ENCODE measurements at regions not wholly inside any gene's neighbourhood (a gene's known extent, or its start where the extent isn't known, plus 50 kb on each side); places are given as distances from the start of the nearest gene placed in this dataset.
A peak's percentile ranks its signal among the peaks of the same experiment; 100 is the strongest.
"Not testable (repeated sequence)": the region's sequence is repeated elsewhere in the genome, so short reads cannot be mapped to it uniquely, and the experiment has no call there.

DNA sequence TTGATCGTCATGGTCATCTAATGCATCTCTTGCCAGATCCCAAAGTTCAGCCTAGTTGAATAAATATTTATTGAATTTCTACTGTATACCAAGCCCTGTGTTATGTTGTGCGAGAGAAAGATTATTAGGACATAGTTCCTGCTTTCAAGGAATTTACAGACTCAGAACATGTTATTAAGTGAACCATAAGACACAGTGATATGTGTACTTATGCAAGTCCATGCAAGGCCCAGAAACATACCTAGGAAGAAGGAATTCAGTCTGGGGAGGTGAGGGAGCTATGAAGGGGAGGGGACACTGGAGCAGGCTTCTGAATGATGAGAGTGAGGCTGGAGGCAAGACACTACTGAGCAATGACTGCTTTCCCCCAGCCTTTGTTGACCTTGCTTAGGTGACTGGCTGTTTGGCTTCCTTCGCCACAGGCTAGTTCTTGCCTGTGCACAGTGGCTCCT, 81.4 kb downstream of the ACAA2 start:
- peak overlapping the region; percentile 94 for H3K27ac ChIP-seq
- DNase-seq (ENCODE audit: low read depth, low spot score): peak; percentile 98

DNA sequence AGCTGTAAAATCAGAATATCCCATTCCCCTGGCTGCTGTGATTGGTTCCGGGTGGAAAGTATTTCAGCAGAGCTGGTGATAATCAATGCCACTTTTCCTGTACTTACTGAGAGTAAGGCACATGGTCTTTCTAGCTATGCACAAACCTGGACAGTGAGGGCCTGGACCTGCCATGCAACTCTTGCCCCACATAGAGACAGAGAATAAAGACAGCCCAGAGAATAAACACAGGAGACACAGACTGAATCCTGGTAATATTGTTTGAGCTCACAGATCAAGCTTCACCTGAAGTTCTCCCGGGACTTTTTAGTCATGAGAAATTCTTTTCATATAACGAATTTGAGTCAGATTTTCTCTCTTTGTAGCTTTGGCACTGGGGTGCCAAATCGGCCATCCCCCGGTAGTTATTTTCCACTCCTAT, 81.9 kb downstream of the ACAA2 start:
- peak overlapping the region; percentile 94 for H3K27ac ChIP-seq
- DNase-seq (ENCODE audit: low read depth, low spot score): peak; percentile 44

DNA sequence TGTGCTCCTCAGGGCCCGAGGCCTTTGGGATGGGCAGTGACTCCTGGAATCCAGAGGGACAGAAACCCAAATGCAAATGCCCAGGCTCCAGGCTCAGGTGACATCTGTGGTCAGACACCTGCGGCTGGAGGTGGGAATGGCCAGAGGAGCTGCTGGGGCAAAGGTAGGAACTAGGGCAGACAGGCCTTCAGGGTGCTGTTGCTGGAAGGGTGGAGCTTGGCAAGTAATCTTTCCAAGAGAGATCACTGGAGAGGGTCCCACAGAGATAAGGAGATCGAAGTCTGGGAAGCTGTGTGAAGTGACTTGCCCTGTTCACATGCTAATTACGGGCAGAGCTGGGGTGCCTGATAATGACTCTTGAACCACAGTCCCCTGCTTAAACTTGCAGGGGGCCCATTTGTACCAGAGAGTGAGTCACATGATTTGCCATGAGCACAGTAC, 82.4 kb downstream of the ACAA2 start:
- peak overlapping the region; percentile 94 for H3K27ac ChIP-seq
- no peak for DNase-seq (ENCODE audit: low read depth, low spot score)

DNA sequence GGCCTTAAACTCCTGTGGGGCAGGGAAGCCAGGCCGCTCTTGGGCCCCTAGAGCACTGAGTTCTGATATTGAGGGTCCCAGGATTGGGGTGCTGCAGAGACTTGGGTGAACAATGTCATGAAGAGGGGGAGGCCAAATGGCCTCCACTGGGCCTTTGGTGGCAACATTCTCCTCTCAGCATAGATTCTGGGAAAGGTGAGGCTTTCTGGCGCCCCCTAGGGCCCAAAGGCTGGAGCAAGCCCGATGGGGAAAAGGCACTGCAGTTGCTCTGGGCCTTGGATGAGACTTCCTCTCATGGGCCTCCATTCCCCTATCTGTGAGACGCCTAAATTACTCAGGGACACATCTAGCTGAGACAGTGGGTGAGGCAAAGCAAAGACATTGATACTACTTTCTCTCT, 84.8 kb downstream of the ACAA2 start:
- no peak for DNase-seq (ENCODE audit: low read depth, low spot score)
- peak overlapping the region; percentile 94 for H3K27ac ChIP-seq

DNA sequence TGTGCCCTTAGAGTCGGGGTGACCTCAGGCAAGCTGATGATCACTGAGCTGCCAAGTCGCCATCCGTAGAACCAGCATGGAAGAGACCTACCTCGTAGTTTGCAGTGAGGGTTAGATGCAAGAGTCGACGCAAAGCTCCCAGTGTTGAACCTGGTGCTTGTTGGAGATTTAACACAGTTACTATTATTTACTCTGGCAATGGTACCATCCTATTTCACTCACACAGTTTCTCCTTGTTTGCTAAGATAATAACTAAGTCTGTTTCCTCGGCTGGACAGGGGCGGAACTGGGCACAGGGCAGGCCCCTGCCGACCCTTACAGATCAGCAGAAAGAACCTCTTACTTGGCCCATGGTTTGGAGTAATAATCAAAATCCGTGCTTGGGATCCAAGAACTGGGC, 85.5 kb downstream of the ACAA2 start:
- no peak overlapping the region for H3K27ac ChIP-seq
- DNase-seq (ENCODE audit: low read depth, low spot score): no peak

DNA sequence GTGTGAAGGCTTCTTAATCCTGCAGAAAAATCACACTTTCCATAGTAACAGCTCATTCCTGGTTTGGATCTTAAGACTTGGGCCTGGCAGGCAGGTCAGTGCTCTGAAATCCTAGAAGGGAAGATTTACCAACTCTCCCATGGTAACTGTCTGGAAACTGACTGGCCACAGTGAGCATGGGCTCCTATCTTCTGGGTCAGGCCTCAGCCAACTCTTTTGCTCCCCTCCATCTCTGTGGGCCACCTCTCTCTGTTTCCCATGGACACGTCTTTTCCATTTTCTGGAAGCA, 86.7 kb downstream of the ACAA2 start:
- no peak for DNase-seq (ENCODE audit: low read depth, low spot score)
- peak overlapping the region; percentile 57 for H3K27ac ChIP-seq

DNA sequence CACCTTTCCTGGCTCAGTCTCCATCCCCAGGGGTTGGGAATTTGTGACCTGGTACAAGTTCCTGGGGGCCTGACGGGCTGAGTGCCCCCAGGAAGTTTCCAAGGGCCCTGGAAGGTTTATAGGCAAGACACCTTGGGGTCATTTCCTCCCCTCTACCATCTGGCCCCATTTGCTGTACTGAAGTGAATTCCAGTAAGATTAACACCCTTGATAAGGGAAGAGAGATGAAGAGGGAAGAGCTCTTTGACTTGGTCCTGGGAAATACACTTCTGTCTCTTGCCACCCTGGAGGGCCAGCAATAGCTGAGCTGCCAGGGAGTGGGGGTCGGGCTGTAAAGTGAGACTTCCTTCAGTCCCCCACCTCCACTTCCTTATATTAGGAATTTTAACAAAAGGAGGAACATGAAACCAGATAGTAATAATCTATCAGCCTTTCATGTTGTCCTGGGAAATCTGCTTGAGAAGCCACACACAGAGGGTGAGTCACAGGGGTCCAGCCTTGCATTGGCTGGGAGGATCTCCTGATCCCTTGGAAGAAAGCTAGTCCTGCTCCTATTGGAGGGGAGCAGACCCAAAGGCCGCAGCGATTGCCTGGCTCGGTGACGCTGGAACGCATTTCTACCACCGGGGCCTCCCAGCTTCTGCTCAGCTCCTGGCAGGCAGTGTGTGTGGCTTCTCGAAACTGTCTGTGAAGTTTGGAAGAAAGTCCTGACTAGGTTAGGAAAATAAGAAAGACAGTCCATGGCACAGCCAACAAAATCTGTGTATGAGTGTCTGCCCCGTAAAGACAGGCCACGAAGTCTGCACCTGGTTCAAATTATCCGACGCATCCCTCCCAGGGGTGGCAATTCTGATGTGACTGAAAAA, 87.3 kb downstream of the ACAA2 start:
- no peak for DNase-seq (ENCODE audit: low read depth, low spot score)
- peak overlapping the region; percentile 57 for H3K27ac ChIP-seq

DNA sequence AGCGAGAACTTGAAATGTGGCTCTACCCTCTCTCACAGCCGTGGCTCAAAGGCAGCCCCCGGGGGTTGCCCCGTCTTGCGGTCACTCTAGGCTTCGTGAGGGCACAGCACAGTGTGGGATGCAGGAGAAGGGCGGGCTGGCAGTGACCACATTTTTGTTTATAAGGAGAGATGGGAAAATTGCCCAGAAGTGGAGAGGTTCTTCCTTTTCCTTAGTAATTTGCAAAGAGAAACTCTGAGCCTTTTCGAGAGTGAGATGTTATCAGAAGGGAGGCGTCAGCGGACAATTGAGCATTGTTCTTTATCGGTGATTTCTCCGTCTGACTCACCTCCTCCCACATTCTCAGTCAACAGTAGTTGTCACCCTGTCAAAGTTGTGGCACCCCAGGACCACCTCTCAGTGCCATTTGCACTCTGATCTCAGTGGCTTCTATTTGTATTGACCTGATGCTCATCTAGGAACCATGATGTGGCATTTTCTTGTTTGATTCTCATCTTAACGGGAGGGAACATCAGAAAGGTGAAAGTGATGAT, 89.6 kb downstream of the ACAA2 start:
- DNase-seq (ENCODE audit: low read depth, low spot score): peak; percentile 82

DNA sequence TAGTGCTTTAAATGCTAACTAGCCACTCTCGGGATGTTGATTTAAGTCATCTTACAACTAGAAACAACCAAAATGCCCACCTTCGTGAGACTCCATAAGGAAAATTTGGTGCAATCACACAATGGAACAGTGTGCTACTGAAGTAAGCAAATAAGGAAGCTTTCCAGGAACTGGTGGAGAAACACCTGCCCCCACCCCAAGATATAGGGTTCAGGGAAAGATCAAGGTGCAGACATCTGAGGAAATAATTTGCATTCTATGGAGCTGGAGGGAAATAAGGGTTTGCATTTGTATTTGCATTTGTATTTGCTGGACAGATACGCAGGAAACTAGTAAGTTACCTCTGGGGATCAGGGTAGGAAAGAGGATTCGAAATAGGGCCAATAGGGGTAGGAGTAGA, 90.9 kb downstream of the ACAA2 start:
- no peak overlapping the region for H3K27ac ChIP-seq
- DNase-seq (ENCODE audit: low read depth, low spot score): no peak

More for the DNA sequence above, 89.6 kb downstream of the ACAA2 start:
- peak overlapping the region; percentile 28 for H3K27ac ChIP-seq

DNA sequence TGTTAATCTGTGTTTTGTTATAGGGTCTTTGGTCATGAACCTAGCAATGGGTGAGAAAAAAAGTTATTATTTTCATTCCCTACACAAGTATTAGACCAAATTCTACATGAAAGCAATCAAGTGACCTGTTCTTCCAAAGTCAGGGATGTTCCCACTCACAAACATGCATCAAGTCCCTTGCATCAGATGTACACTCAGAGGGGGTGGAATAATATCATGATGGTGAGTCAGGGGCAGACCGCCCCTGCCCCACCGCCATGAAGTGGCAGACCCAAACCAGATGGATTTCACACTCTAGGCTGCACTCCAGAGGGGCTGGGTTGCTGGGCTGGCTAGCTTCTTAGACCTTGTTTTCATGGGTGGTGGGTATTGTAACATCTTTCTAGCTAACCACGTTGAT, 91.4 kb downstream of the ACAA2 start:
- DNase-seq (ENCODE audit: low read depth, low spot score): no peak
- no peak overlapping the region for H3K27ac ChIP-seq

DNA sequence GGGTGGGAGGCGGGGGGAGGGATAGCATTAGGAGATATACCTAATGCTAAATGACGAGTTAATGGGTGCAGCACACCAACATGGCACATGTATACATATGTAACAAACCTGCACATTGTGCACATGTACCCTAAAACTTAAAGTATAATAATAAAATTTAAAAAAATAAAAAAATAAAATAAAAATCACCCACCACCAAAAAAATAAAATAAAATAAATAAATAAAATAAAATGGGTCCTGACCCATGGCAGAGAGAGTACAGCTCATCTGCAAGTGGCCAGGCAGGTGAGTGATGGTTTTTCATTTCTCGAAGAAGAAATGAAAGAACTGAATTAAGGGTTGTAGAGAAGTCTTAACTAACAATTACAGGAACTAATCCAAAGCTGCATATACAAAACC, 92.4 kb downstream of the ACAA2 start:
- not testable (repeated sequence) for DNase-seq (ENCODE audit: low read depth, low spot score); H3K27ac ChIP-seq

DNA sequence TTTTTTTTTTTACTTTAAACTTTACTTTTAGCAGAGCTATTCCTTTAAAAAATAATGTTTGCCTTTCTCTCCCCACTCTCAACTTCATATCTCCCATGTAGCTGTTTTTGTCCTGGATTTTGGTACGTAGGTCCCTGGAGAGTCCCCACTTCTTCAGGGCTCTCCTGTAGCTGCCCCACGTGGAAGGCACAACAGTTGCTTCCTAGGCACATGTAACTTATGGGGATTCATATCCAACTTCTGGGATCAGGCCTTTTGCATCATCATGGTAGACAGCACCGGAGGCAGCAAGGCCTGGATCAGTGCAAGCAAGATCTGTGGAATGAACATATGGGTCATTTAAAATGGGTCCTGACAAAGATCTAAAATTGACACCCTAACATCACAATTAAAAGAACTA, 95.7 kb downstream of the ACAA2 start:
- DNase-seq (ENCODE audit: low read depth, low spot score): no peak
- no peak overlapping the region for H3K27ac ChIP-seq

DNA sequence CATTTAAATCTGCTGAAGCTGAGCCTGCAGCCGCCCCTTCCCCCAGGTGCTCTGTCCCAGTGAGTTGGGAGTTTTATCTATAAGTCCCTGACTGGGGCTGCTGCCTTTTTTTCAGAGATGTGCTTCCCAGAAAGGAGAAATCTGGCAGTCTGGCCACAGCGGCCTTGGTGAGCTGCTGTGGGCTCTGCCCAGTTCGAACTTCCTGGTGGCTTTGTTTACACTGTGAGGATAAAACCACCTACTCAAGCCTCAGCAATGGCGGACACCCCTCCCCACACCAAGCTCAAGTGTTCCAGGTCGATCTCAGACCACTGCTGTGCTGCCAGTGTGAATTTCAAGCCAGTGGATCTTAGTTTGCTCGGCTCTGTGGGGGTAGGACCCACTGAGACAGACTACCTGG, 97.3 kb downstream of the ACAA2 start:
- no peak overlapping the region for H3K27ac ChIP-seq
- DNase-seq (ENCODE audit: low read depth, low spot score): no peak

DNA sequence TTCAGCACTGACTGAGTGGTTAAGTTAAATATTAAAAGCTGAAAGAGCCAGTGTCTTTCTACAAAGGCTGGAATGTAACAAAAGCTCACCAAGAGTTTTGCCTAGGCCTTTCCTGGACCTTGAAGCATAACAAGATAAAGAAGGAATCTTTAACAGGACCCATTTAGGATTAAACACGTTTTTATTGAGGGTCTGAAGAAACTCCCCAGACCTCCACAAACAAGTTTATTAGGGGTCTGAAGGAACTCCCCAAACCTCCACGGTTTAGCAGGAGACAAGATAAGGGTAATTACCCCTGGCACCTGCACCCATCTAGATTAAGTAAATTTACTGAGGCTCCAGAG, 104.0 kb downstream of the ACAA2 start:
- DNase-seq (ENCODE audit: low read depth, low spot score): no peak
- H3K27ac ChIP-seq: no peak overlapping the region

DNA sequence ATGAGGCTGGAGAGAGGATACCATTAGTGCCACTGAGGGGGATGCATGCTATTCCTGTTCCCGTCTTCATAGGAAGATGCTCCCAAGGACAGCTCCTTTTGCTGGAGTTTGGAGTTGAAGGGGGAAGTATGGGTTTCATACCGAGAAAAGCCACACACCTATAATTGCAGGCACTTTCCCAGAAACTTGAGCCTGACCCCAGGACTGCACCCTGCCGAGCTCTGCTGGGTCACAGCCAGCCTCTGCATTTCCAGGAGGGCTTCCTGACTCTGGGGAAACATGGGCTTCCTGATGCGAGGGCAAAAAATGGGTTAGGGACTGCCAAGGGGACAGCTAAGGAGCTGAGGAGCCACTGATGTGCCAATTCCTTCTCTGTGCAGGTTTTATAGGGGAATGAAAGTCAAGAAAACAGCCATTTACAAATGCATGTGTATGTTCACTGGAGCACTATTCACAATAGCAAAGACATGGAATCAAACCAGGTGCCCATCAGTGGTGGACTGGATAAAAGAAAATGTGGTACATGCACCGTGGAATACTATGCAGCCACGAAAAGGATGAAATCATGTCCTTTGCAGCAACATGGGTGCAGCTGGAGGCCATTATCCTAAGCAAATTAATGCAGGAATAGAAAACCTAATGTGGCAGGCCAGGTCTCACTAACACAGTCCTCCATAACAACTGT, 104.5 kb downstream of the ACAA2 start:
- H3K27ac ChIP-seq: no peak overlapping the region
- DNase-seq (ENCODE audit: low read depth, low spot score): no peak

DNA sequence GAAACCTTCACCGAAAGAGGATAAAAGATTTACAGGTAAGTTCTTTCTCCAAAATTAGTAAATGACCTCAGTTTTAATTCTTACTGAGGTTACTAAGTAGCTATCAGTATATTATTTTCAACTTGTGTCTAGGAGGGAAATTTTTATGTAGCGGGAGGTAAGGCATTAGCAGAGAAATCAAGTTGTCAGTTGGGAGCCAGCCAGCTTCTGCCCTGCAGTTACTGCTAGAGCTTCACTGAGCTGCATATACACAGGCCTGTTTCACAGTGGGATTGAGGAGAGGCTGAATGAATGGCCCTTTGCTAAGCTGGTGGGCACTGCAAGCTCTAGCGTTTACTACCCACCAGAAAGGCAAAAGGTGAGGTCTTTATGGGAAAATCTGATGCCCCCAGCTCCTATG, 105.7 kb downstream of the ACAA2 start:
- H3K27ac ChIP-seq: no peak overlapping the region
- DNase-seq (ENCODE audit: low read depth, low spot score): no peak

DNA sequence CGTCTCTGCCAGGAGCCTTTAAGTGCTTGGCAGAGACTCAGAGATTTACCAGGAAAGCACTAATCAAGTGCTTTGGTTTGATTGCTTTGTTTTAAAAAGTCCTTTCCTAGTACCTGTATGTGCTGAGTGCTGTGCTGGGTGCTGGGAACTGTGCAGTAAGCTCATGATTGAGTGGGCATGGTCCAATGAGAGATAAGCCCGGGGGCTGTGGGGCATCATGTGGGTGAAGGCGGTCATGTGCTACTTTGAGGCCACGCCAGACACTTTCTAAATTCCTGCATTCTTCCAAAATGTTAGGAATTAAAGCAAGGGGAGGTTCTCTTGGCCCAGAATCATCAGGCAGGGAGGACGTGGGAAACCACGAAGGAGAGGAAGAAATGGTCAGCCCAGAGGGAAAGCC, 109.0 kb downstream of the ACAA2 start:
- no peak for DNase-seq (ENCODE audit: low read depth, low spot score)
- no peak overlapping the region for H3K27ac ChIP-seq

DNA sequence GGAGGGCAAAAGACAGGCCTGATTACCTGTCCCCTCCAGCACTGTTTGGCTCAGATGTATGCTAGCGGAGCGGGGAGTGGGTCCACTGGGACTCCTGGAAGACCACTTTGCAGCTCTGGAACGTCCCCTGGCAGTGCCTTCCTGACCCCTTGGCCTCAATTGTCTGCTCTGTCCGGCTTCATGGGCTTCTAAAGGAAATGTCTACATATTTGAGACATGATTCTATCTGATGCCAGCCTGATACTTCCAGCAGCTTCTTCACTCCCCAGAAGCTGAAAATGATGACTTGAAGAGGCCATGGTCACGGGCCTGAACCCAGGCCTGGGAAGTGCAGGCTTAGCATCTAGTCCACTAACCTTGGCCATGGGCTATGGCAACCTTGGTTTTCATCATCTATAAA, 112.1 kb downstream of the ACAA2 start:
- H3K27ac ChIP-seq: no peak overlapping the region
- no peak for DNase-seq (ENCODE audit: low read depth, low spot score)

DNA sequence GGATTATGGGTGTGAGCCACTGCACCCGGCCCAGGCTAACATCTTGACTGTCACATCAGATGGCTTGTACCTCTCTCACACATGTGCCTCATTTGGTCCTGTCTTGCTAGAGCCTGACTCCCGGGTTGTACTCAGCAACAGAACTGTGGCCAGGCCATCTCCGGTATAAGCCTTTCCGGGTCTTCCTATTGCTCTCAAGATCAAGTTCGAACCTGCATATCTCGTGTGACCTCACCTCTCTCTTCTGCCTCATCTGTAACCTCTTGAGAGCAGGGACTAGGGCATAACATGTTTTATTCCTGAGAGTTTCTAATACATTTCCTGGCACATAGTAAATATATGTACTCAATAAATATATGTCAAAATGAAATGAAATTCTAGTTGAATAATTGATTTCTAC, 114.0 kb downstream of the ACAA2 start:
- DNase-seq (ENCODE audit: low read depth, low spot score): peak; percentile 5
- peak overlapping the region; percentile 18 for H3K27ac ChIP-seq

DNA sequence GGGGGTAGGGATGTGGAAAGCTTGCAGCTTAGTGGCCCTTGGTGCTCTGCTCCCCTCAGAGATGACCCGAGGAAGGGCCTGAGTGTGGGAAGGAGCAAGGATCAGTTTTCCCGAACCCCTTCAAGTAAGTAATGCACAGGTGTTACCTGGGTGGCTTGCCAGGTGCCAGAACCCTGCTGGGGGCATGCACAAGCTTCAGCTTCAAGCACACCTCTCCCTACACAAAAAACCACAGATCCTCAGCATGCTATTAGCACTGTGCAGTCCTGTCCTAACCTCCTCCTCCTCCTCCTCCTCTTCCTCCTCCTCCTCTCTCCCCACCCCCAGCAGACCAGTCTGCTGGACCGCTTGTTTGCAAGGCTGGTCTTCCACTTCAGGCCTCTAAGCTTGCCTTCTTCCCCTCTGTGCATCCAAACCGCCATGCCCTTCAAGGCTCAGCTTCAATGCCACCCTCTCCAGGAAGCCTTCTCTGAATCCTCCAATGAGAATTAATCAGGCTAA, 114.8 kb downstream of the ACAA2 start:
- no peak overlapping the region for H3K27ac ChIP-seq
- DNase-seq (ENCODE audit: low read depth, low spot score): no peak

DNA sequence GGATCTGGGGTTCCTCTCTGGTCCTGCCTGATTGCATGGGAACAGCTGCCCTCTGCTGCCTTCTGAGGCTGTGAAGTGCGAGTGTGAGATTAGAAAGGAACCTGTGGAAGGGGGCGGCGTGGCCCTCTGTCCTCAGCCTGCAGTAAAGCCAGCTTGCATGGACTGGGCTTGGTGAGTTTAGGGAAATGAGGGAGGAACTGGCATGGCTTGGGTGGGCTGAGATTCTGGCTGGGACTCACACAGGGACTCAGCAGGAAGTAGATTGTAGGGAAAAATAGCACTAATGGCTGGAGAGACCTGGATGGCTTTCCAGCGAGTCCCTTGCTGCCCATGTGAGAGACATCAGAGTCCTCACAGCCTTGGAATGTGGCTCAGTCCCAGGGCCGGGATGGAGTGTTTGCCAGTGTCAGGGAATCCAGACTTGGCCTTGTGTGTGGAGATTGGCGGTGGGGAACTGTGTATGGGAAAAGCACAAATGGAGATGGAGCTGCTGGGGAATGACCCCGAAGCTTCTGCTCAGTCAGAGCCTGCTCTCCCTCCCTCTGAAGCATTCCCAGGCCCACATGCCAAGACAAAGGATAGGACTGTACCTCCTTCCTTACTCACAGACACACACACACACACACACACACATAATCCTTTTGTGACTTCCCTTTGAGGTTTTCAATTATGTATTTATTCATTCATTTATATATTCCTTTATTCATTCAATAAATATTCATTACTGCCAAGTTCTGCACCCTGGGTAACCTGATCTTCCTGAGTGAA, 115.4 kb downstream of the ACAA2 start:
- no peak overlapping the region for H3K27ac ChIP-seq
- no peak for DNase-seq (ENCODE audit: low read depth, low spot score)
